PC-3 (cell line): ENCODE measurements at regions not wholly inside any gene's neighbourhood (a gene's known extent, or its start where the extent isn't known, plus 50 kb on each side); places are given as distances from the start of the nearest gene placed in this dataset.

Experiments
- EZH2 ChIP-seq: fragments of 300-600 bp; sonication (generic); IDR thresholded peaks from one replicate; pipeline ENCODE4 v1.6.1; 2017; ENCODE audit warnings: antibody characterized with exemption, mild to moderate bottlenecking, low read length; ENCODE audit not compliant: unreplicated experiment
- TF ChIP-seq, protein P1 (sequence below): fragments of 300-600 bp; sonication (generic); conservative IDR thresholded peaks from 2 replicates; pipeline ENCODE4 v1.5.1; 2017; ENCODE audit warnings: antibody characterized with exemption, low read depth, mild to moderate bottlenecking, low read length

DNA sequence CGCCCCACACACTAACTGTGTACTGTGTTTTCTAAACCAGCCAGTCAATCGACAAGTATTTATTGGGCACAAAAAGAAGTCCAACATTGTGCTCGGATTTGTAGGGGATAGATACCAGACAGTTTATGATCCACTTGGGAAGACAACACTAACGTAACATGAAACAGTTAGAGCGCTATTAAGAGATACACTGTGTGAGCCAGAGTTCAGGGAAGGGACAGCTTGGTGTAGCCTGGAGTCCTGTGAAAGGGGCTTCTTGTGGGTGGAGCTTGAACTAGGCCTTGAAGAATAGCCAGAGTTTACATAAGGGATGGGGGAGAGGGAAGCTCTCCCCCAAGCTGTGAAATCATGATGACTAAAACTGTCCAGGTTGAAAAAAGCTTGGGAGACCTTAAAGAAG lies 176.4 kb upstream of the TCF4 start:
- TF ChIP-seq, protein P1, sequence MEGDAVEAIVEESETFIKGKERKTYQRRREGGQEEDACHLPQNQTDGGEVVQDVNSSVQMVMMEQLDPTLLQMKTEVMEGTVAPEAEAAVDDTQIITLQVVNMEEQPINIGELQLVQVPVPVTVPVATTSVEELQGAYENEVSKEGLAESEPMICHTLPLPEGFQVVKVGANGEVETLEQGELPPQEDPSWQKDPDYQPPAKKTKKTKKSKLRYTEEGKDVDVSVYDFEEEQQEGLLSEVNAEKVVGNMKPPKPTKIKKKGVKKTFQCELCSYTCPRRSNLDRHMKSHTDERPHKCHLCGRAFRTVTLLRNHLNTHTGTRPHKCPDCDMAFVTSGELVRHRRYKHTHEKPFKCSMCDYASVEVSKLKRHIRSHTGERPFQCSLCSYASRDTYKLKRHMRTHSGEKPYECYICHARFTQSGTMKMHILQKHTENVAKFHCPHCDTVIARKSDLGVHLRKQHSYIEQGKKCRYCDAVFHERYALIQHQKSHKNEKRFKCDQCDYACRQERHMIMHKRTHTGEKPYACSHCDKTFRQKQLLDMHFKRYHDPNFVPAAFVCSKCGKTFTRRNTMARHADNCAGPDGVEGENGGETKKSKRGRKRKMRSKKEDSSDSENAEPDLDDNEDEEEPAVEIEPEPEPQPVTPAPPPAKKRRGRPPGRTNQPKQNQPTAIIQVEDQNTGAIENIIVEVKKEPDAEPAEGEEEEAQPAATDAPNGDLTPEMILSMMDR: no peak
- no peak for TF ChIP-seq EZH2
